GM18517 (cell line): ENCODE measurements at regions not wholly inside any gene's neighbourhood (a gene's known extent, or its start where the extent isn't known, plus 50 kb on each side); places are given as distances from the start of the nearest gene placed in this dataset.
"Not testable (repeated sequence)": the region's sequence is repeated elsewhere in the genome, so short reads cannot be mapped to it uniquely, and the experiment has no call there.

Source experiments
- ATAC-seq: cut with Tn5 transposase; IDR thresholded peaks from one replicate; pipeline ENCODE4 v1.9.1; 2021; ENCODE audit warnings: mild to moderate bottlenecking, moderate library complexity; ENCODE audit not compliant: unreplicated experiment

- no peak for ATAC-seq
These were observed 209.3 kb downstream of the DEPDC1B start for GRCh38 chr5:60490597-60491166.

GRCh38 chr5:60489856-60490255, 210.1 kb downstream of the DEPDC1B start:
- ATAC-seq = no peak

GRCh38 chr5:60489377-60489776, 210.6 kb downstream of the DEPDC1B start:
- ATAC-seq = no peak

GRCh38 chr5:60488466-60489130, 211.4 kb downstream of the DEPDC1B start:
- ATAC-seq = no peak

GRCh38 chr5:60487885-60488442, 212.0 kb downstream of the DEPDC1B start:
- no peak for ATAC-seq

- ATAC-seq = no peak
These were observed 212.5 kb downstream of the DEPDC1B start for GRCh38 chr5:60487476-60487875.

GRCh38 chr5:60485361-60485760, 214.6 kb downstream of the DEPDC1B start:
- no peak for ATAC-seq

- no peak for ATAC-seq
These were observed 216.9 kb downstream of the DEPDC1B start for GRCh38 chr5:60483050-60483449.

GRCh38 chr5:60482301-60482700, 217.7 kb downstream of the DEPDC1B start:
- ATAC-seq = no peak

- no peak for ATAC-seq
These were observed 220.4 kb downstream of the DEPDC1B start for GRCh38 chr5:60479542-60479941.

- no peak for ATAC-seq
These were observed 222.1 kb downstream of the DEPDC1B start for GRCh38 chr5:60477849-60478248.

- ATAC-seq = no peak
These were observed 226.3 kb downstream of the DEPDC1B start for GRCh38 chr5:60473654-60474053.

- not testable (repeated sequence) for ATAC-seq
These were observed 226.9 kb downstream of the DEPDC1B start for GRCh38 chr5:60473027-60473426.

GRCh38 chr5:60470881-60471280, 229.1 kb downstream of the DEPDC1B start:
- no peak for ATAC-seq

GRCh38 chr5:60469286-60469685, 230.7 kb downstream of the DEPDC1B start:
- ATAC-seq = no peak

GRCh38 chr5:60463179-60463868, 236.6 kb downstream of the DEPDC1B start:
- ATAC-seq = no peak

GRCh38 chr5:60458666-60459065, 241.3 kb downstream of the DEPDC1B start:
- ATAC-seq = no peak

- no peak for ATAC-seq
These were observed 242.7 kb downstream of the DEPDC1B start for GRCh38 chr5:60457233-60457632.

- no peak for ATAC-seq
These were observed 244.4 kb downstream of the DEPDC1B start for GRCh38 chr5:60455589-60455988.

GRCh38 chr5:60454277-60454676, 245.7 kb downstream of the DEPDC1B start:
- not testable (repeated sequence) for ATAC-seq

GRCh38 chr5:60453186-60453976, 246.6 kb downstream of the DEPDC1B start:
- no peak for ATAC-seq
